ENCODE measurements at regions not wholly inside any gene's neighbourhood (a gene's known extent, or its start where the extent isn't known, plus 50 kb on each side); places are given as distances from the start of the nearest gene placed in this dataset.

DNA sequence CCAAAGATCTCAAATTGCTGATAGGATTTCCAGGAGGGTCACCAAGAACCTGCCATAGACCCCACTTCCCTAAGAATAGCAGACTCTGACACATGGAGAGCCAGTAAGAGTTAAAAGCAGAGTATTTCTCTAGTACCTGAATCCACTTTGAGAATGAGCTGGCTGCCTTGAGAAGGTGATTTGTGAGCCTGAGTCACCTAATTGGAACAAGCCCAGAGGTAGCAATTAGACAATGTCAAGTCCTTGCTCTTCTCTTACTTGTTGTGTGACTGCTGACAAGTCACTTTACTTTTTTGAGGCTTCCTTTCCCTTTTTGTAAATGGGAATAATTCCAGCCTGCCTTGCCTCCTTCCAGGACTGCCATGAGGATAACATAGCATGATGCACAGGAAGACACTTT, 76.1 kb upstream of the ASIC2 start:
- H4K20me1 ChIP-seq (ENCODE audit: insufficient read depth, low read length): no peaks in the 10 kb centered on the region
- no peak overlapping the region for H2AFZ ChIP-seq (ENCODE audit: low read length)
- no peaks in the 10 kb centered on the region for H3K79me2 ChIP-seq (ENCODE audit: insufficient read depth, low read length)
- H3K9me3 ChIP-seq (ENCODE audit: low read depth, low read length): no peaks in the 10 kb centered on the region
- H3K27me3 ChIP-seq (ENCODE audit: insufficient read depth, low read length): no peaks in the 10 kb centered on the region
- H3K4me1 ChIP-seq (ENCODE audit: insufficient read depth, low read length): no peaks in the 10 kb centered on the region
- H3K4me3 ChIP-seq (ENCODE audit: insufficient read depth, low read length): no peak overlapping the region
- H3K36me3 ChIP-seq (ENCODE audit: insufficient read depth, low read length): no peaks in the 10 kb centered on the region
- no peak for DNase-seq (ENCODE audit: insufficient read length, low spot score, missing footprints)
- no peak overlapping the region for H3K27ac ChIP-seq (ENCODE audit: low read depth, low read length)
- no peak overlapping the region for H3K4me2 ChIP-seq (ENCODE audit: insufficient read depth, low read length)
- TF ChIP-seq, protein P1, sequence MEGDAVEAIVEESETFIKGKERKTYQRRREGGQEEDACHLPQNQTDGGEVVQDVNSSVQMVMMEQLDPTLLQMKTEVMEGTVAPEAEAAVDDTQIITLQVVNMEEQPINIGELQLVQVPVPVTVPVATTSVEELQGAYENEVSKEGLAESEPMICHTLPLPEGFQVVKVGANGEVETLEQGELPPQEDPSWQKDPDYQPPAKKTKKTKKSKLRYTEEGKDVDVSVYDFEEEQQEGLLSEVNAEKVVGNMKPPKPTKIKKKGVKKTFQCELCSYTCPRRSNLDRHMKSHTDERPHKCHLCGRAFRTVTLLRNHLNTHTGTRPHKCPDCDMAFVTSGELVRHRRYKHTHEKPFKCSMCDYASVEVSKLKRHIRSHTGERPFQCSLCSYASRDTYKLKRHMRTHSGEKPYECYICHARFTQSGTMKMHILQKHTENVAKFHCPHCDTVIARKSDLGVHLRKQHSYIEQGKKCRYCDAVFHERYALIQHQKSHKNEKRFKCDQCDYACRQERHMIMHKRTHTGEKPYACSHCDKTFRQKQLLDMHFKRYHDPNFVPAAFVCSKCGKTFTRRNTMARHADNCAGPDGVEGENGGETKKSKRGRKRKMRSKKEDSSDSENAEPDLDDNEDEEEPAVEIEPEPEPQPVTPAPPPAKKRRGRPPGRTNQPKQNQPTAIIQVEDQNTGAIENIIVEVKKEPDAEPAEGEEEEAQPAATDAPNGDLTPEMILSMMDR (IDR thresholded peaks at IDR 0.05; ENCODE audit: extremely low read depth, low read depth, low read length): no peak

DNA sequence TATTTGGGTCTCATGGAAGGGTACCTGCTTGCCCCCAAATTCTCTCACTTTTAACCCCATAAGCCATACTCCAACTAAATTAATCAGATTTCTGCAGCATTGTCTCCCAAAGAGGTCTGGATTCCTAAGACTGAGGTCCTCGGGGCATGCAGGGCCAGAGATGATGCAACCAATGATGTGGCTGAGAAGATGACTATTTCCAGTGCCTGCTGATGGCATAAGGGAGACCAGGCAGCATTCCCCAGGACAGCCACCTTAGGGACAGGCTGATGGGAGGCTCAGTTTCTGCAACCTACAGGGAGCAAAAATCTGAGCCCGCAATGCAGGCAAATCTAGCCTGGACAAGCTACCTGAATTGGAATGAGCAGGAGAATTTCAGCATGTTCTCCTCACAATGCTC, 76.8 kb upstream of the ASIC2 start:
- H3K27ac ChIP-seq (ENCODE audit: low read depth, low read length): no peak overlapping the region
- no peak overlapping the region for H3K4me2 ChIP-seq (ENCODE audit: insufficient read depth, low read length)
- TF ChIP-seq, protein P1 (IDR thresholded peaks at IDR 0.05; ENCODE audit: extremely low read depth, low read depth, low read length): no peak
- no peaks in the 10 kb centered on the region for H3K79me2 ChIP-seq (ENCODE audit: insufficient read depth, low read length)
- H2AFZ ChIP-seq (ENCODE audit: low read length): no peak overlapping the region
- H3K36me3 ChIP-seq (ENCODE audit: insufficient read depth, low read length): no peaks in the 10 kb centered on the region
- no peaks in the 10 kb centered on the region for H3K9me3 ChIP-seq (ENCODE audit: low read depth, low read length)
- no peaks in the 10 kb centered on the region for H3K27me3 ChIP-seq (ENCODE audit: insufficient read depth, low read length)
- DNase-seq (ENCODE audit: insufficient read length, low spot score, missing footprints): no peak
- H4K20me1 ChIP-seq (ENCODE audit: insufficient read depth, low read length): no peaks in the 10 kb centered on the region
- H3K4me1 ChIP-seq (ENCODE audit: insufficient read depth, low read length): no peaks in the 10 kb centered on the region
- H3K4me3 ChIP-seq (ENCODE audit: insufficient read depth, low read length): no peak overlapping the region

DNA sequence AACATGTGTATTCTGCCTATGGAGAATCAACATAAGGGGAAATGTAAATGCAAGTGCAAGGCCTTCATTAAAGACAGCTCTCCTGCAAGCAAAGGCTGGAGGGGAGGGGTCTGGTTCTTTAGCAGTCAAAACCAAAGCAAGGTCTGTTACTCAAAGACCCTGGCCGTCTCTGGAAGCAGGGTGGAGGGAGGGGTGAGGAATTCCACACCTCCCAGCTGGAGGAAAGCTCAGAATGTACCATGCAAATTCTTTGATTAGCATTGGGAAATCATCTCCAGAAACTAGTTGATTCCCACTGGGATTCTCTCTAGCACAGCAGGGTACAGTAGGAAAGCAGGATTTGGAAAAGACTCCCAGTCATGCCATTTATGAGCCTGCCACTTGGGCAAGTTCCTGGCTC, 77.3 kb upstream of the ASIC2 start:
- TF ChIP-seq, protein P1 (IDR thresholded peaks at IDR 0.05; ENCODE audit: extremely low read depth, low read depth, low read length): no peak
- no peak overlapping the region for H3K4me2 ChIP-seq (ENCODE audit: insufficient read depth, low read length)
- H3K9me3 ChIP-seq (ENCODE audit: low read depth, low read length): no peaks in the 10 kb centered on the region
- H3K27me3 ChIP-seq (ENCODE audit: insufficient read depth, low read length): no peaks in the 10 kb centered on the region
- DNase-seq (ENCODE audit: insufficient read length, low spot score, missing footprints): no peak
- no peak overlapping the region for H3K4me3 ChIP-seq (ENCODE audit: insufficient read depth, low read length)
- no peaks in the 10 kb centered on the region for H3K79me2 ChIP-seq (ENCODE audit: insufficient read depth, low read length)
- H3K4me1 ChIP-seq (ENCODE audit: insufficient read depth, low read length): no peaks in the 10 kb centered on the region
- H2AFZ ChIP-seq (ENCODE audit: low read length): no peak overlapping the region
- H3K36me3 ChIP-seq (ENCODE audit: insufficient read depth, low read length): no peaks in the 10 kb centered on the region
- H4K20me1 ChIP-seq (ENCODE audit: insufficient read depth, low read length): no peaks in the 10 kb centered on the region
- no peak overlapping the region for H3K27ac ChIP-seq (ENCODE audit: low read depth, low read length)

DNA sequence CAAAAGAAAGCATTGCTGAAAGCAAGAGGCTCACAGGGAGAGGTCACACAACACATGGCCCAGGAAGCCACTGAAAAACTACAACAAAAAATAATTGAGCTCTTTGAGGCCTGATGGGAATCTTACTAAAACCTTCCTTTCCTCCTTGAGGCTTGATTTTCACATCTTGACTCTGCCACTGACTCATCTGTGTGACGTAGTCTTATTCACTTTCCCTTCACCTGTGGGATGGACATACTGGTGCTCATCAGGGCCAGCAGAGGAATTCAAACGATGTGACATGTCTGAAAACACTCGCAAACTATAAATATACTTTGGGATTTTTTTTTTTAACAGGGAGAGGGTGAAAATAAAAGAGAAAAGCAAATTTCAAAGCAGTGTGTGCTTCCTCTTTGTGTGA, 78.3 kb upstream of the ASIC2 start:
- no peak overlapping the region for H3K27ac ChIP-seq (ENCODE audit: low read depth, low read length)
- H4K20me1 ChIP-seq (ENCODE audit: insufficient read depth, low read length): no peaks in the 10 kb centered on the region
- no peaks in the 10 kb centered on the region for H3K79me2 ChIP-seq (ENCODE audit: insufficient read depth, low read length)
- no peaks in the 10 kb centered on the region for H3K36me3 ChIP-seq (ENCODE audit: insufficient read depth, low read length)
- H3K9me3 ChIP-seq (ENCODE audit: low read depth, low read length): no peaks in the 10 kb centered on the region
- H3K4me1 ChIP-seq (ENCODE audit: insufficient read depth, low read length): no peaks in the 10 kb centered on the region
- TF ChIP-seq, protein P1 (IDR thresholded peaks at IDR 0.05; ENCODE audit: extremely low read depth, low read depth, low read length): no peak
- H3K4me2 ChIP-seq (ENCODE audit: insufficient read depth, low read length): no peak overlapping the region
- H2AFZ ChIP-seq (ENCODE audit: low read length): no peak overlapping the region
- H3K27me3 ChIP-seq (ENCODE audit: insufficient read depth, low read length): no peaks in the 10 kb centered on the region
- H3K4me3 ChIP-seq (ENCODE audit: insufficient read depth, low read length): no peak overlapping the region
- DNase-seq (ENCODE audit: insufficient read length, low spot score, missing footprints): no peak
